22Rv1 (cell line): ENCODE measurements at regions not wholly inside any gene's neighbourhood (a gene's known extent, or its start where the extent isn't known, plus 50 kb on each side); places are given as distances from the start of the nearest gene placed in this dataset.

ENCODE experiments used
- CTCF ChIP-seq: fragments of 450-650 bp; IDR thresholded peaks from 2 replicates; pipeline ENCODE4 v1.5.1; 2017; ENCODE audit warnings: mild to moderate bottlenecking
- ZFX ChIP-seq: fragments of 450-650 bp; IDR thresholded peaks from 2 replicates; pipeline ENCODE4 v1.6.1; 2017; ENCODE audit warnings: antibody characterized with exemption, borderline replicate concordance

- TF ChIP-seq ZFX (no peak), CTCF (no peak)
Measured at GRCh38 chr22:34306361-34306760, 386.1 kb upstream of the LARGE1 start.
